Panc1 (cell line): ENCODE measurements at regions not wholly inside any gene's neighbourhood (a gene's known extent, or its start where the extent isn't known, plus 50 kb on each side); places are given as distances from the start of the nearest gene placed in this dataset.

Experiments
- CTCF ChIP-seq: fragments of 450-650 bp; IDR thresholded peaks from 2 replicates; pipeline ENCODE4 v1.5.1; 2017; ENCODE audit warnings: mild to moderate bottlenecking
- POLR2AphosphoS5 ChIP-seq: IDR thresholded peaks from 2 replicates; pipeline ENCODE4 v1.6.1; 2012; ENCODE audit warnings: mild to moderate bottlenecking, low read depth, low read length, moderate library complexity
- TCF7L2 ChIP-seq: IDR thresholded peaks from 2 replicates; pipeline ENCODE4 v1.6.1; 2011; ENCODE audit warnings: mild to moderate bottlenecking, low read depth, low read length, inconsistent platforms

GRCh38 chr13:50400035-50400726 is 384.9 kb downstream of the KCNRG start:
- TF ChIP-seq POLR2AphosphoS5 (no peak), TCF7L2 (no peak), CTCF (no peak)
